Tibial artery (tissue), 4 donors: ENCODE measurements at regions not wholly inside any gene's neighbourhood (a gene's known extent, or its start where the extent isn't known, plus 50 kb on each side); places are given as distances from the start of the nearest gene placed in this dataset.

Experiments
- DNase-seq, 2 donors: peaks; one replicate each; pipeline ENCODE4 v3.0.0-alpha.2; 2019
- H3K27ac ChIP-seq, 2 donors: fragments of 200-600 bp; sonication (generic) in 1 of 2; 1 replicate in 1 of 2; 2 replicates in 1 of 2; pipeline ENCODE4 v1.5.1; 2018 to 2019; ENCODE audit warnings: mild to moderate bottlenecking in 1 of 2
- H3K27me3 ChIP-seq, 2 donors: fragments of 200-600 bp; sonication (generic) in 1 of 2; one replicate each; pipeline versions ENCODE4 v1.5.1 to v1.6.0; 2016 to 2019
- H3K36me3 ChIP-seq, 3 donors: fragments of 200-600 bp; sonication (generic) in 2 of 3; one replicate each; pipeline ENCODE4 v1.5.1; 2016 to 2019; ENCODE audit warnings: mild to moderate bottlenecking in 2 of 3
- H3K4me1 ChIP-seq, 4 donors: fragments of 200-600 bp; sonication (generic) in 2 of 4; 1 replicate in 3 of 4; 2 replicates in 1 of 4; pipeline ENCODE4 v1.5.1; 2016 to 2019
- H3K4me3 ChIP-seq, 2 donors: fragments of 200-600 bp; sonication (generic) in 1 of 2; 1 replicate in 1 of 2; 2 replicates in 1 of 2; pipeline ENCODE4 v1.5.1; 2018 to 2019; ENCODE audit warnings: mild to moderate bottlenecking in 2 of 2
- H3K9me3 ChIP-seq, 3 donors: fragments of 200-600 bp; sonication (generic) in 1 of 3; one replicate each; pipeline ENCODE4 v1.5.1; 2016 to 2019
- CTCF ChIP-seq, 2 experiments: fragments of 200-600 bp in 1 of 2; fragments of 450-650 bp in 1 of 2; IDR thresholded peaks; one replicate each; pipeline ENCODE4 v1.5.1; 2017 to 2019; ENCODE audit warnings: antibody characterized with exemption in 2 of 2, mild to moderate bottlenecking in 1 of 2, moderate library complexity in 1 of 2
- intact Hi-C: fragments of 100-400 bp; cut with DNase I; formaldehyde crosslinking; loops from one replicate; pipeline ENCODE4 v1.15.0; 2023; ENCODE audit warnings: low total_unique reads

DNA sequence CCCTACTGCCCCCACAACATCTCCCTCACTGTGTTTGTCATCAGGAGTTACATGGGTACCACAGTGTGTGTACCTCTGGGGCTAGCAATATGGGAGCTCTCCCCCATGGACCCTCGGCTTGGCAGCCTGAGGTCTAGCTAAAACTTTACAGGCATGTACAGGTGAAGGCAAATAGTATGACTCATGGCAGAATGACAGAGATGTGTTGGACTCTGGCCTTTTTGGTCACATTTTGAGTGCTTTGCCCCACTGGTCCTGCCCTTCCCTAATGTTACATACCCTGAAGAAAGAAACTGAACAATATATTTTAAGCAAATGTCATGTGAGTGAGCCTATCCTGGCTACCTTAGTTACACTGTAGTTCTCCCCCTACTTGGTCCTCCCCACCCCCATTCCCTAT, 124.0 kb downstream of the NGF start:
- Histone ChIP-seq H3K4me1 (peaks cover 0 to 14% (median 6%) of the 10 kb centered on the region in 4 donors), H3K4me3 (no peak overlapping the region), H3K9me3 (no peaks in the 10 kb centered on the region), H3K27ac (no peak overlapping the region), H3K36me3 (no peaks in the 10 kb centered on the region), H3K27me3 (no peaks in the 10 kb centered on the region)
- DNase-seq, result no peak
- no peak for TF ChIP-seq CTCF (IDR thresholded peaks at IDR 0.05)
- intact Hi-C loops, result no loop called here

- no peak for TF ChIP-seq CTCF (IDR thresholded peaks at IDR 0.05)
- H3K4me1 ChIP-seq, result peaks cover 0 to 14% (median 6%) of the 10 kb centered on the region in 4 donors
- DNase-seq, result no peak
- no peaks in the 10 kb centered on the region for H3K9me3 ChIP-seq
- H3K36me3 ChIP-seq, result no peaks in the 10 kb centered on the region
- no peaks in the 10 kb centered on the region for H3K27me3 ChIP-seq
- intact Hi-C loops, result no loop called here
- no peak overlapping the region for H3K27ac ChIP-seq
- H3K4me3 ChIP-seq, result no peak overlapping the region
Observed at GRCh38 chr1:115213130-115213529, 123.8 kb upstream of the TSPAN2 start.

- Histone ChIP-seq H3K27ac (peak overlapping the region in 1 of 2 donors; percentile 26), H3K9me3 (no peaks in the 10 kb centered on the region), H3K36me3 (no peaks in the 10 kb centered on the region), H3K4me3 (no peak overlapping the region), H3K4me1 (peaks cover 0 to 14% (median 6%) of the 10 kb centered on the region in 4 donors), H3K27me3 (no peaks in the 10 kb centered on the region)
- no peak for TF ChIP-seq CTCF (IDR thresholded peaks at IDR 0.05)
- DNase-seq, result no peak
- intact Hi-C loops, result no loop called here
Observed at GRCh38 chr1:115211071-115211745, 121.9 kb upstream of the TSPAN2 start.

DNA sequence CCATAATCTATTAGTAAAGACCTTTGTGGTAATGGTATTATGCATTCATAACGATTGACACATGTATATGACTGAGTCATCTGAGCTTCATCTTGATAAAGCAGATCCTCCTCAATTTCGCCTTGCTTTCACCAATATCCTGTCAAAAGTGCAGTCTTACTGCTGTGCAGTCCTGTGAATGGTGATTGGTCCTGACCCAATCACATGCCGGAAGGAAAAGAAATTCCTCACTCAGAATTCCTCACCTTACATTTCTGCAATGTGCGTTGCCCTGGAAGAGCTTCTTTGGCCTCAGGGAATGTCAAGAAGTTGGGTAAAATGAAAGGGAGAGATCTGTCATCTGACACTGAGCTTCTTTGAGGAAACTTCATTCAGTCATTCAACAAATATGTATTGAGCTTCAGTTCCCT, 121.0 kb upstream of the TSPAN2 start:
- Histone ChIP-seq H3K27me3 (no peaks in the 10 kb centered on the region), H3K4me3 (no peak overlapping the region), H3K27ac (no peak overlapping the region), H3K36me3 (no peaks in the 10 kb centered on the region), H3K4me1 (peaks cover 0 to 14% (median 6%) of the 10 kb centered on the region in 4 donors), H3K9me3 (no peaks in the 10 kb centered on the region)
- intact Hi-C loops, result no loop called here
- no peak for TF ChIP-seq CTCF (IDR thresholded peaks at IDR 0.05)
- DNase-seq, result no peak

- no peak overlapping the region for H3K4me3 ChIP-seq
- H3K9me3 ChIP-seq, result no peaks in the 10 kb centered on the region
- peaks cover 0 to 28% (median 0%) of the 10 kb centered on the region in 4 donors for H3K4me1 ChIP-seq
- no peak for TF ChIP-seq CTCF (IDR thresholded peaks at IDR 0.05)
- H3K27ac ChIP-seq, result no peak overlapping the region
- no peaks in the 10 kb centered on the region for H3K27me3 ChIP-seq
- intact Hi-C loops, result no loop called here
- no peak for DNase-seq
- no peaks in the 10 kb centered on the region for H3K36me3 ChIP-seq
Observed at GRCh38 chr1:115204513-115204912, 115.2 kb upstream of the TSPAN2 start.
